Breast epithelium (tissue), 4 donors: ENCODE measurements at regions not wholly inside any gene's neighbourhood (a gene's known extent, or its start where the extent isn't known, plus 50 kb on each side); places are given as distances from the start of the nearest gene placed in this dataset.

Experiments
- DNase-seq, 2 donors: peaks; one replicate each; pipeline ENCODE4 v3.0.0-alpha.2; 2019; ENCODE audit warnings: low spot score in 2 of 2
- H3K27ac ChIP-seq, 2 donors: fragments of 200-600 bp; sonication (generic) in 1 of 2; one replicate each; pipeline ENCODE4 v1.5.1; 2016 to 2019; ENCODE audit warnings: mild to moderate bottlenecking in 1 of 2
- H3K27me3 ChIP-seq, 2 donors: fragments of 200-600 bp; sonication (generic) in 1 of 2; one replicate each; pipeline versions ENCODE4 v1.5.1 to v1.6.0; 2017 to 2019; ENCODE audit warnings: control low read depth in 1 of 2, mild to moderate bottlenecking in 1 of 2
- H3K36me3 ChIP-seq: fragments of 200-600 bp; one replicate; pipeline ENCODE4 v1.5.1; 2019
- H3K4me1 ChIP-seq, 2 donors: fragments of 200-600 bp; sonication (generic); one replicate each; pipeline ENCODE4 v1.5.1; 2016 to 2019; ENCODE audit warnings: control low read depth in 1 of 2
- H3K4me3 ChIP-seq, 3 donors: fragments of 200-600 bp; sonication (generic); 1 replicate in 2 of 3; 2 replicates in 1 of 3; pipeline ENCODE4 v1.5.1; 2016 to 2019; ENCODE audit warnings: mild to moderate bottlenecking in 3 of 3, moderate library complexity in 2 of 3
- H3K9me3 ChIP-seq, 2 donors: fragments of 200-600 bp; sonication (generic) in 1 of 2; one replicate each; pipeline ENCODE4 v1.5.1; 2016 to 2019; ENCODE audit warnings: control low read depth in 1 of 2
- POLR2A ChIP-seq: fragments of 450-650 bp; IDR thresholded peaks from one replicate; pipeline ENCODE4 v1.6.1; 2016; ENCODE audit warnings: antibody characterized with exemption, mild to moderate bottlenecking, moderate library complexity
- POLR2AphosphoS5 ChIP-seq, 3 donors: sonication (generic); formaldehyde crosslinking; IDR thresholded peaks; one replicate each; pipeline ENCODE4 v1.6.1; 2017; ENCODE audit warnings: antibody characterized with exemption in 3 of 3
- intact Hi-C: fragments of 100-400 bp; cut with DNase I; formaldehyde crosslinking; loops from one replicate; pipeline ENCODE4 v1.15.1; 2023; ENCODE audit warnings: low total_unique reads
- TF ChIP-seq, protein P1 (sequence below), 3 donors: fragments of 450-650 bp; IDR thresholded peaks; one replicate each; pipeline ENCODE4 v1.5.1; 2016 to 2017; ENCODE audit warnings: antibody characterized with exemption in 3 of 3, mild to moderate bottlenecking in 3 of 3, moderate library complexity in 3 of 3

DNA sequence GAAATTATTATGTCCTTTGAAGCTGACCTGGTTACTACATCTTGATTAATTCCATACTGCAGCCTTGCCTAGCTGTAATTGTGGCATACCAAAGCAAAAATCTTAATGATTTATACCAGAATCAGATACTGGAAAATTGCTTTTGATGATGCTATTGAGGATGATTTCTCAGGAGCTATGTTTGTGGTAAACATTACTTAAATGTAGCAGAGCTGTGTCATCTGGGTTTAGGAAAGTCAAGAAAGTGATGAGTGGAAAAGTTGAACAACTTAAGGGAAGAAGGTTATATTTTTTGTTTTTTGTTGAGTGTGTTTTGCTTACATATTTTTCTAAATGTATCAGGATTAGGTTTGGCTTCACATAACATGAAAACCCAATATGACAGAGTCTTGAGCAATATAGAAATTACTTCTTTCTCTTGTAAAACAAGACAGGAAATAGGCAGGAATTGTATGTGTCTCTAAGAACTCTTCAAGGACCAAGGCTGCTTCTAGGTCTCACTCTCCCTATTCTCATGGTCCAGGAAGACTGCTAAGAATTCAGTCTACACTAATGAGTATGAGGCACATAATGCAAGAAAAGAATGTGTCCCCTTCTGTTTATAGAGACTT is 87.6 kb upstream of the MTPN start:
- TF ChIP-seq POLR2AphosphoS5 (IDR thresholded peaks at IDR 0.05) (no peak), POLR2A (no peak)
- TF ChIP-seq, protein P1, sequence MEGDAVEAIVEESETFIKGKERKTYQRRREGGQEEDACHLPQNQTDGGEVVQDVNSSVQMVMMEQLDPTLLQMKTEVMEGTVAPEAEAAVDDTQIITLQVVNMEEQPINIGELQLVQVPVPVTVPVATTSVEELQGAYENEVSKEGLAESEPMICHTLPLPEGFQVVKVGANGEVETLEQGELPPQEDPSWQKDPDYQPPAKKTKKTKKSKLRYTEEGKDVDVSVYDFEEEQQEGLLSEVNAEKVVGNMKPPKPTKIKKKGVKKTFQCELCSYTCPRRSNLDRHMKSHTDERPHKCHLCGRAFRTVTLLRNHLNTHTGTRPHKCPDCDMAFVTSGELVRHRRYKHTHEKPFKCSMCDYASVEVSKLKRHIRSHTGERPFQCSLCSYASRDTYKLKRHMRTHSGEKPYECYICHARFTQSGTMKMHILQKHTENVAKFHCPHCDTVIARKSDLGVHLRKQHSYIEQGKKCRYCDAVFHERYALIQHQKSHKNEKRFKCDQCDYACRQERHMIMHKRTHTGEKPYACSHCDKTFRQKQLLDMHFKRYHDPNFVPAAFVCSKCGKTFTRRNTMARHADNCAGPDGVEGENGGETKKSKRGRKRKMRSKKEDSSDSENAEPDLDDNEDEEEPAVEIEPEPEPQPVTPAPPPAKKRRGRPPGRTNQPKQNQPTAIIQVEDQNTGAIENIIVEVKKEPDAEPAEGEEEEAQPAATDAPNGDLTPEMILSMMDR (IDR thresholded peaks at IDR 0.05) = no peak
- no peak for DNase-seq
- Histone ChIP-seq H3K27me3 (no peaks in the 10 kb centered on the region), H3K27ac (no peak overlapping the region), H3K9me3 (no peaks in the 10 kb centered on the region), H3K4me3 (no peak overlapping the region), H3K4me1 (no peaks in the 10 kb centered on the region), H3K36me3 (no peaks in the 10 kb centered on the region)
- intact Hi-C loops = no loop called here

DNA sequence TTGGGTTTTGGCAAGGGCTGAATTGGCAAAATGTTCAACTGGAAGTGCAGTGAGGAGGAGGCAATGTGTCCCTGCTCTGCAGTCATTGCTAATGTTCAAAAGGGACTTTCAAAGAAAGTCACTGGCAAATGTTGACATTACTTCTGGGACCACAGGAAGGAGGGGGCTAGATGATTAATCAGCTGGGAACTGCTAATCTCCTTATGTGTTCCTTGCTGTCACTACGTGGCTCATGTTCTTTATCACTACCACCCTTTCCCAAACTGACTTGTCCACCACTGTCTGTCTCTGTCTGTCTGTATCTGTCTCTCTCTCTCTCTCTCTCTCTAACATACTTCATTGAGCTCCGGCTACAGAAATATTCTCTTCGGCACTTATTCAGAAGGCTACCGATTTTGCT is 86.9 kb upstream of the MTPN start:
- Histone ChIP-seq H3K36me3 (no peaks in the 10 kb centered on the region), H3K4me3 (no peak overlapping the region), H3K27ac (no peak overlapping the region), H3K4me1 (no peaks in the 10 kb centered on the region), H3K27me3 (no peaks in the 10 kb centered on the region), H3K9me3 (no peaks in the 10 kb centered on the region)
- intact Hi-C loops = no loop called here
- no peak for TF ChIP-seq POLR2AphosphoS5 (IDR thresholded peaks at IDR 0.05)
- TF ChIP-seq, protein P1 (IDR thresholded peaks at IDR 0.05) = no peak
- no peak for TF ChIP-seq POLR2A
- DNase-seq = no peak

- intact Hi-C loops = no loop called here
- Histone ChIP-seq H3K4me1 (no peaks in the 10 kb centered on the region), H3K27ac (no peak overlapping the region), H3K9me3 (no peaks in the 10 kb centered on the region), H3K36me3 (no peaks in the 10 kb centered on the region), H3K27me3 (no peaks in the 10 kb centered on the region), H3K4me3 (no peak overlapping the region)
- no peak for DNase-seq
- TF ChIP-seq POLR2AphosphoS5 (IDR thresholded peaks at IDR 0.05) (no peak), POLR2A (no peak)
- TF ChIP-seq, protein P1 (IDR thresholded peaks at IDR 0.05) = no peak
Measured at GRCh38 chr7:136063326-136063666, 86.1 kb upstream of the MTPN start.

DNA sequence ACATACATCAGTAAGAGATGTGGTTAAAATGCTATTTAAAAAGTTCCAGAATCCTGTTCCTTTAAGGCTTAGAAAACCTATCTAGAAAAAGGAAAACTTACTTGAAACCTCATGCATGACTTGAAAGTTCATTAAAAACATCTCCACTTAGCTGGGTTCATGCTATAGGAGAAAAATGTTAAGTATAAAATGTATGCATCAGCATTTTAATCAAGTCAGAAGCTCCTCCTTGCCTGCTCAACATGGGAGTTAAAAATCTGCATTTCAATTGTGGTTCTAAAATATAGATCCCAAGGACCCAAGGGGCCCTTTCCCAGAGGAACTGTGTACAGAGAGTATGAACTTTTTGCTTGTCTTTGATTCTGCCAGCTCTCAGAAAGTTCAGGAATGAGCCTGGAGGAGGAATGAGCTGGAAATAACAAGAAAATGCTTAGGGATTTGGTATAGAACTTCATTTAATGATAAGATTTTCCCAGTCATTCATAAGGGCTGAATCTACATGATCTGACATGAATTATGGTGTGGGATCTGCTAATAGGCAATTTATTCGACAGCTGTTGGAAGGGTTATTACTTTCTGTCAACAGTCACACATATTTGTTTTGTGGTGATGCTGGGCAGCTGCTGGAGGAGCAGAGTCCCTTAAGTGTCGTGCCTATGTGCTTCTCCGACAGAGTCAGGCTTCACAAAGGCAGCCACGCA is 85.6 kb upstream of the MTPN start:
- no peaks in the 10 kb centered on the region for H3K36me3 ChIP-seq
- intact Hi-C loops = no loop called here
- TF ChIP-seq POLR2AphosphoS5 (IDR thresholded peaks at IDR 0.05) = no peak
- TF ChIP-seq, protein P1 (IDR thresholded peaks at IDR 0.05) = no peak
- no peak for TF ChIP-seq POLR2A
- no peaks in the 10 kb centered on the region for H3K9me3 ChIP-seq
- no peak overlapping the region for H3K4me3 ChIP-seq
- H3K27me3 ChIP-seq = no peaks in the 10 kb centered on the region
- DNase-seq = no peak
- no peak overlapping the region for H3K27ac ChIP-seq
- no peaks in the 10 kb centered on the region for H3K4me1 ChIP-seq

GRCh38 chr7:136061433-136061832 is 84.3 kb upstream of the MTPN start:
- no peak for DNase-seq
- intact Hi-C loops = no loop called here
- Histone ChIP-seq H3K4me3 (no peak overlapping the region), H3K27me3 (no peaks in the 10 kb centered on the region), H3K36me3 (no peaks in the 10 kb centered on the region), H3K4me1 (no peaks in the 10 kb centered on the region), H3K27ac (no peak overlapping the region), H3K9me3 (no peaks in the 10 kb centered on the region)
- TF ChIP-seq, protein P1 (IDR thresholded peaks at IDR 0.05) = no peak
- no peak for TF ChIP-seq POLR2AphosphoS5 (IDR thresholded peaks at IDR 0.05)
- TF ChIP-seq POLR2A = no peak
